ENCODE measurements at regions not wholly inside any gene's neighbourhood (a gene's known extent, or its start where the extent isn't known, plus 50 kb on each side); places are given as distances from the start of the nearest gene placed in this dataset.

GRCh38 chr4:57194068-57194611 is 84.0 kb upstream of the IGFBP7 start:
- Histone ChIP-seq H3K4me1 (ENCODE audit: insufficient read depth, low read length) (peaks cover 19% of the 10 kb centered on the region), H3K23ac (ENCODE audit: insufficient read length, low read depth, low read length) (no peak overlapping the region), H2AFZ (ENCODE audit: low read length) (no peak overlapping the region), H3K18ac (ENCODE audit: insufficient read length, low read depth, low read length) (no peak overlapping the region), H3K56ac (ENCODE audit: insufficient read length, low read depth, low read length) (no peak overlapping the region), H2BK120ac (ENCODE audit: low read depth, low read length, poor library complexity, severe bottlenecking) (no peak overlapping the region), H3K4ac (ENCODE audit: low read depth, low read length) (no peak overlapping the region), H4K91ac (ENCODE audit: insufficient read length, low read depth, low read length) (no peak overlapping the region), H4K20me1 (ENCODE audit: control insufficient read depth, insufficient read depth, insufficient read length) (no peaks in the 10 kb centered on the region), H3T11ph (ENCODE audit: low read length) (no peak overlapping the region), H3K4me2 (ENCODE audit: insufficient read depth, insufficient read length, low read length) (peak overlapping the region; percentile 7), H3K79me2 (ENCODE audit: insufficient read depth, low read length) (no peaks in the 10 kb centered on the region), H2BK12ac (ENCODE audit: insufficient read length, low read depth, low read length) (no peak overlapping the region), H3K27ac (ENCODE audit: insufficient read length, low read depth, low read length) (no peak overlapping the region), H2BK5ac (ENCODE audit: insufficient read length, low read length) (no peak overlapping the region), H2BK15ac (ENCODE audit: low read depth, low read length) (no peak overlapping the region), H3K27me3 (ENCODE audit: insufficient read depth, low read length) (no peaks in the 10 kb centered on the region; the same call in 1 of the 2 replicates), H2AK5ac (ENCODE audit: insufficient read length, low read length) (no peak overlapping the region), H4K8ac (replicated peaks; ENCODE audit: insufficient read length, low read depth, low read length) (no peak overlapping the region), H3K9me3 (ENCODE audit: control insufficient read depth, low read depth, low read length) (no peaks in the 10 kb centered on the region), H2BK20ac (ENCODE audit: low read depth, low read length, poor library complexity, severe bottlenecking) (no peak overlapping the region), H3K14ac (ENCODE audit: insufficient read depth, low read length) (no peak overlapping the region), H3K23me2 (ENCODE audit: insufficient read length, low read depth, low read length, poor library complexity, severe bottlenecking) (no peaks in the 10 kb centered on the region), H4K5ac (ENCODE audit: insufficient read length, low read depth, low read length) (no peak overlapping the region), H3K79me1 (ENCODE audit: insufficient read depth, low read depth, low read length, poor library complexity, severe bottlenecking) (no peaks in the 10 kb centered on the region), H3K9ac (ENCODE audit: extremely low read depth, insufficient read length, low read length) (no peak overlapping the region)
- H3K27ac Mint-ChIP-seq, result peak overlapping the region in 1 of 3 experiments; percentile 97; a peak in 2 of 7 replicates
- no CpG with 5 or more reads among the region's 20 CpGs for WGBS (ENCODE audit: extremely low coverage, insufficient read length, low lambda C conversion rate)
- H3K36me3 Mint-ChIP-seq (ENCODE audit: insufficient read depth in 1 of 3, low read depth in 3 of 3), result no peaks in the 10 kb centered on the region; a peak in 1 of 7 replicates
- H3K4me1 Mint-ChIP-seq, result peaks cover 34 to 35% of the 10 kb centered on the region in 2 experiments
- no peaks in the 10 kb centered on the region; a peak in 1 of 5 replicates for H3K9me3 Mint-ChIP-seq
- peak; percentile 67 for DNase-seq
- peaks cover 81% of the 10 kb centered on the region for H3K27me3 Mint-ChIP-seq (ENCODE audit: low read depth)
- peak; percentile 36; the same call in 1 of the 3 replicates for TF ChIP-seq CTCF (conservative IDR thresholded peaks at IDR 0.05)
- peak overlapping the region; percentile 29 to 70; a peak in 4 of 5 replicates for H3K4me3 Mint-ChIP-seq
